Vagina (tissue), 2 donors: ENCODE measurements at regions not wholly inside any gene's neighbourhood (a gene's known extent, or its start where the extent isn't known, plus 50 kb on each side); places are given as distances from the start of the nearest gene placed in this dataset.

Experiments
- DNase-seq, 2 donors: peaks; one replicate each; pipeline ENCODE4 v3.0.0-alpha.2; 2017; ENCODE audit errors: extremely low spot score in 2 of 2
- H3K27ac ChIP-seq: fragments of 200-600 bp; sonication (generic); one replicate; pipeline ENCODE4 v1.5.1; 2019
- H3K27me3 ChIP-seq: fragments of 200-600 bp; sonication (generic); one replicate; pipeline ENCODE4 v1.5.1; 2019
- H3K36me3 ChIP-seq, 2 donors: fragments of 200-600 bp; sonication (generic); one replicate each; pipeline ENCODE4 v1.5.1; 2017 to 2019
- H3K4me1 ChIP-seq: fragments of 200-600 bp; sonication (generic); one replicate; pipeline ENCODE4 v1.5.1; 2019
- H3K4me3 ChIP-seq, 2 donors: fragments of 200-600 bp; sonication (generic); 1 replicate in 1 of 2; 2 replicates in 1 of 2; pipeline ENCODE4 v1.5.1; 2016 to 2019
- H3K9me3 ChIP-seq: fragments of 200-600 bp; sonication (generic); one replicate; pipeline ENCODE4 v1.5.1; 2019
- CTCF ChIP-seq, 3 experiments: fragments of 450-650 bp in 2 of 3; fragments of 200-600 bp in 1 of 3; sonication (generic) in 1 of 3; IDR thresholded peaks; one replicate each; pipeline ENCODE4 v1.5.1; 2017 to 2019; ENCODE audit warnings: antibody characterized with exemption in 3 of 3, mild to moderate bottlenecking in 2 of 3, moderate library complexity in 2 of 3
- POLR2A ChIP-seq, 2 donors: fragments of 450-650 bp; IDR thresholded peaks; one replicate each; pipeline ENCODE4 v1.6.1; 2017; ENCODE audit warnings: antibody characterized with exemption in 2 of 2, mild to moderate bottlenecking in 2 of 2, moderate library complexity in 2 of 2
- POLR2AphosphoS5 ChIP-seq, 2 donors: sonication (generic); formaldehyde crosslinking; IDR thresholded peaks; one replicate each; pipeline ENCODE4 v1.9.0; 2017; ENCODE audit warnings: antibody characterized with exemption in 2 of 2, mild to moderate bottlenecking in 2 of 2, low read depth in 1 of 2; ENCODE audit not compliant: insufficient read depth in 1 of 2
- intact Hi-C: fragments of 100-400 bp; cut with DNase I; formaldehyde crosslinking; loops from one replicate; pipeline ENCODE4 v1.15.1; 2023

- no peaks in the 10 kb centered on the region for H3K27me3 ChIP-seq
- no peak for TF ChIP-seq POLR2AphosphoS5 (IDR thresholded peaks at IDR 0.05; ENCODE audit: insufficient read depth in 1 of 2, low read depth in 1 of 2)
- intact Hi-C loops = no loop called here
These were observed 140.4 kb upstream of the TAB2 start for GRCh38 chr6:149176971-149177667.

GRCh38 chr6:149179431-149179830 is 138.1 kb upstream of the TAB2 start:
- Histone ChIP-seq H3K36me3 (no peaks in the 10 kb centered on the region), H3K9me3 (no peaks in the 10 kb centered on the region), H3K27me3 (no peaks in the 10 kb centered on the region), H3K4me1 (no peaks in the 10 kb centered on the region), H3K4me3 (no peak overlapping the region), H3K27ac (no peak overlapping the region)
- TF ChIP-seq POLR2AphosphoS5 (IDR thresholded peaks at IDR 0.05; ENCODE audit: insufficient read depth in 1 of 2, low read depth in 1 of 2) (no peak), CTCF (IDR thresholded peaks at IDR 0.05) (no peak), POLR2A (IDR thresholded peaks at IDR 0.05) (no peak)
- intact Hi-C loops = no loop called here
- no peak for DNase-seq

More at GRCh38 chr6:149176971-149177667, 140.4 kb upstream of the TAB2 start:
- no peak for DNase-seq
- no peak overlapping the region for H3K4me3 ChIP-seq
- H3K4me1 ChIP-seq = no peaks in the 10 kb centered on the region
- H3K27ac ChIP-seq = no peak overlapping the region
- no peaks in the 10 kb centered on the region for H3K36me3 ChIP-seq
- H3K9me3 ChIP-seq = no peaks in the 10 kb centered on the region

GRCh38 chr6:149181304-149181703 is 136.2 kb upstream of the TAB2 start:
- Histone ChIP-seq H3K36me3 (no peaks in the 10 kb centered on the region), H3K27ac (no peak overlapping the region), H3K4me1 (no peaks in the 10 kb centered on the region), H3K4me3 (no peak overlapping the region), H3K9me3 (peaks cover 7% of the 10 kb centered on the region), H3K27me3 (no peaks in the 10 kb centered on the region)
- TF ChIP-seq POLR2A (IDR thresholded peaks at IDR 0.05) (no peak), POLR2AphosphoS5 (IDR thresholded peaks at IDR 0.05; ENCODE audit: insufficient read depth in 1 of 2, low read depth in 1 of 2) (no peak), CTCF (IDR thresholded peaks at IDR 0.05) (no peak)
- intact Hi-C loops = no loop called here
- no peak for DNase-seq

GRCh38 chr6:149182262-149182661 is 135.2 kb upstream of the TAB2 start:
- no peaks in the 10 kb centered on the region for H3K4me1 ChIP-seq
- H3K4me3 ChIP-seq = no peak overlapping the region
- no peaks in the 10 kb centered on the region for H3K27me3 ChIP-seq
- peaks cover 7% of the 10 kb centered on the region for H3K9me3 ChIP-seq
- H3K27ac ChIP-seq = no peak overlapping the region
- intact Hi-C loops = no loop called here
- no peak for TF ChIP-seq POLR2AphosphoS5 (IDR thresholded peaks at IDR 0.05; ENCODE audit: insufficient read depth in 1 of 2, low read depth in 1 of 2)
- no peak for TF ChIP-seq POLR2A (IDR thresholded peaks at IDR 0.05)
- no peak for TF ChIP-seq CTCF (IDR thresholded peaks at IDR 0.05)
- no peak for DNase-seq
- no peaks in the 10 kb centered on the region for H3K36me3 ChIP-seq

GRCh38 chr6:149184523-149184922 is 133.0 kb upstream of the TAB2 start:
- no peak for DNase-seq
- no peak overlapping the region for H3K27ac ChIP-seq

More at GRCh38 chr6:149184523-149184922, 133.0 kb upstream of the TAB2 start:
- intact Hi-C loops = no loop called here
- Histone ChIP-seq H3K4me1 (no peaks in the 10 kb centered on the region), H3K4me3 (no peak overlapping the region), H3K27me3 (no peaks in the 10 kb centered on the region), H3K9me3 (peaks cover 7% of the 10 kb centered on the region), H3K36me3 (no peaks in the 10 kb centered on the region)
- no peak for TF ChIP-seq POLR2AphosphoS5 (IDR thresholded peaks at IDR 0.05; ENCODE audit: insufficient read depth in 1 of 2, low read depth in 1 of 2)
- TF ChIP-seq CTCF (IDR thresholded peaks at IDR 0.05) = no peak
- TF ChIP-seq POLR2A (IDR thresholded peaks at IDR 0.05) = no peak
